H9 (cell line): ENCODE measurements at regions not wholly inside any gene's neighbourhood (a gene's known extent, or its start where the extent isn't known, plus 50 kb on each side); places are given as distances from the start of the nearest gene placed in this dataset.

Experiments
- DNase-seq: peaks from one replicate; pipeline ENCODE4 v3.0.0-alpha.2; 2017
- H2AFZ ChIP-seq: one replicate; pipeline ENCODE4 v1.6.1; 2013; ENCODE audit warnings: mild to moderate bottlenecking, low read length, control low read depth, moderate library complexity
- H2AK5ac ChIP-seq: 2 replicates; pipeline ENCODE4 v1.6.1; 2013; ENCODE audit warnings: low read length, control low read depth, mixed read lengths; ENCODE audit not compliant: insufficient read length
- H2BK120ac ChIP-seq: one replicate; pipeline ENCODE4 v1.6.1; 2013; ENCODE audit warnings: low read depth, mild to moderate bottlenecking, low read length, control low read depth, inconsistent platforms; ENCODE audit not compliant: poor library complexity, severe bottlenecking
- H2BK12ac ChIP-seq: 2 replicates; pipeline ENCODE4 v1.6.1; 2013; ENCODE audit warnings: low read length, control low read depth, mixed read lengths, low read depth; ENCODE audit not compliant: insufficient read length
- H2BK15ac ChIP-seq: 2 replicates; pipeline ENCODE4 v1.6.1; 2013; ENCODE audit warnings: low read depth, low read length, control low read depth
- H2BK20ac ChIP-seq: one replicate; pipeline ENCODE4 v1.6.1; 2013; ENCODE audit warnings: low read depth, mild to moderate bottlenecking, low read length, control low read depth, inconsistent platforms; ENCODE audit not compliant: poor library complexity, severe bottlenecking
- H2BK5ac ChIP-seq: 2 replicates; pipeline ENCODE4 v1.6.1; 2013; ENCODE audit warnings: low read length, control low read depth, mixed read lengths; ENCODE audit not compliant: insufficient read length
- H3K14ac ChIP-seq: 2 replicates; pipeline ENCODE4 v1.6.1; 2013; ENCODE audit warnings: low read length, control low read depth; ENCODE audit not compliant: insufficient read depth
- H3K18ac ChIP-seq: 2 replicates; pipeline ENCODE4 v1.6.1; 2013; ENCODE audit warnings: low read depth, mild to moderate bottlenecking, mixed read lengths, low read length, control low read depth; ENCODE audit not compliant: insufficient read length
- H3K23ac ChIP-seq: 2 replicates; pipeline ENCODE4 v1.6.1; 2013; ENCODE audit warnings: low read length, control low read depth, mixed read lengths, low read depth; ENCODE audit not compliant: insufficient read length
- H3K23me2 ChIP-seq: 2 replicates; pipeline ENCODE4 v1.6.1; 2013; ENCODE audit warnings: low read depth, mild to moderate bottlenecking, mixed read lengths, low read length, control low read depth; ENCODE audit not compliant: insufficient read length, poor library complexity, severe bottlenecking
- H3K27ac ChIP-seq: 2 replicates; pipeline ENCODE4 v1.5.1; 2013; ENCODE audit warnings: low read length, control low read depth, mixed read lengths, low read depth; ENCODE audit not compliant: insufficient read length
- H3K27me3 ChIP-seq: 2 replicates; pipeline ENCODE4 v1.6.1; 2013; ENCODE audit warnings: low read length, control low read depth, inconsistent platforms; ENCODE audit not compliant: insufficient read depth
- H3K4ac ChIP-seq: 2 replicates; pipeline ENCODE4 v1.6.1; 2013; ENCODE audit warnings: low read depth, mild to moderate bottlenecking, control low read depth, inconsistent platforms, low read length, moderate library complexity
- H3K4me1 ChIP-seq: 2 replicates; pipeline ENCODE4 v1.6.1; 2013; ENCODE audit warnings: low read length, control low read depth, inconsistent platforms; ENCODE audit not compliant: insufficient read depth
- H3K4me2 ChIP-seq: 2 replicates; pipeline ENCODE4 v1.6.1; 2013; ENCODE audit warnings: low read length, control low read depth, mixed read lengths; ENCODE audit not compliant: insufficient read length, insufficient read depth
- H3K56ac ChIP-seq: 2 replicates; pipeline ENCODE4 v1.6.1; 2013; ENCODE audit warnings: low read depth, mild to moderate bottlenecking, mixed read lengths, low read length, control low read depth; ENCODE audit not compliant: insufficient read length
- H3K79me1 ChIP-seq: 2 replicates; pipeline ENCODE4 v1.6.1; 2013; ENCODE audit warnings: low read depth, mild to moderate bottlenecking, moderate library complexity, low read length, control low read depth, inconsistent platforms; ENCODE audit not compliant: insufficient read depth, poor library complexity, severe bottlenecking
- H3K79me2 ChIP-seq: 2 replicates; pipeline ENCODE4 v1.6.1; 2013; ENCODE audit warnings: low read length, control low read depth, inconsistent platforms; ENCODE audit not compliant: insufficient read depth
- H3K9ac ChIP-seq: 2 replicates; pipeline ENCODE4 v1.6.1; 2013; ENCODE audit warnings: low read length, control low read depth, mixed read lengths; ENCODE audit not compliant: insufficient read length; ENCODE audit errors: extremely low read depth
- H3K9me3 ChIP-seq: one replicate; pipeline ENCODE4 v1.6.1; 2013; ENCODE audit warnings: low read depth, low read length, inconsistent platforms; ENCODE audit not compliant: control insufficient read depth
- H3T11ph ChIP-seq: one replicate; pipeline ENCODE4 v1.6.1; 2013; ENCODE audit warnings: mild to moderate bottlenecking, low read length, control low read depth, inconsistent platforms
- H4K20me1 ChIP-seq: one replicate; pipeline ENCODE4 v1.6.1; 2013; ENCODE audit not compliant: control insufficient read depth, insufficient read length, insufficient read depth
- H4K5ac ChIP-seq: 2 replicates; pipeline ENCODE4 v1.6.1; 2013; ENCODE audit warnings: low read depth, mild to moderate bottlenecking, mixed read lengths, low read length, control low read depth; ENCODE audit not compliant: insufficient read length
- H4K8ac ChIP-seq: replicated peaks from 2 replicates; pipeline ENCODE4 v1.6.1; 2013; ENCODE audit warnings: low read length, control low read depth, mixed read lengths, low read depth; ENCODE audit not compliant: insufficient read length
- H4K91ac ChIP-seq: 2 replicates; pipeline ENCODE4 v1.6.1; 2013; ENCODE audit warnings: low read depth, mild to moderate bottlenecking, moderate library complexity, mixed read lengths, low read length, control low read depth; ENCODE audit not compliant: insufficient read length
- H3K27ac Mint-ChIP-seq, 3 experiments: 2 replicates in 2 of 3; 3 replicates in 1 of 3; pipeline ENCODE4 v1.8.0; 2020 to 2021; ENCODE audit warnings: mixed read lengths in 3 of 3, mild to moderate bottlenecking in 1 of 3, moderate library complexity in 1 of 3
- H3K27me3 Mint-ChIP-seq: 2 replicates; pipeline ENCODE4 v1.8.0; 2021; ENCODE audit warnings: low read depth, mild to moderate bottlenecking, moderate library complexity, mixed read lengths
- H3K36me3 Mint-ChIP-seq, 3 experiments: 2 replicates in 2 of 3; 3 replicates in 1 of 3; pipeline ENCODE4 v1.8.0; 2020 to 2021; ENCODE audit warnings: low read depth in 3 of 3, mixed read lengths in 3 of 3; ENCODE audit not compliant: insufficient read depth in 1 of 3
- H3K4me1 Mint-ChIP-seq, 2 experiments: 2 replicates each; pipeline ENCODE4 v1.8.0; 2020; ENCODE audit warnings: mixed read lengths in 2 of 2
- H3K4me3 Mint-ChIP-seq, 2 experiments: 2 replicates in 1 of 2; 3 replicates in 1 of 2; pipeline ENCODE4 v1.8.0; 2020 to 2021; ENCODE audit warnings: mild to moderate bottlenecking in 2 of 2, mixed read lengths in 2 of 2, moderate library complexity in 1 of 2
- H3K9me3 Mint-ChIP-seq, 2 experiments: 2 replicates in 1 of 2; 3 replicates in 1 of 2; pipeline ENCODE4 v1.8.0; 2020; ENCODE audit warnings: mild to moderate bottlenecking in 2 of 2, mixed read lengths in 2 of 2, moderate library complexity in 1 of 2
- CTCF ChIP-seq: fragments of 200-600 bp; sonication (generic); conservative IDR thresholded peaks from 3 replicates; pipeline ENCODE4 v1.8.0; 2021; ENCODE audit warnings: antibody characterized with exemption, mild to moderate bottlenecking
- WGBS: extraction: QIAGEN DNeasy Blood & Tissue Kit; methylation state at CpG from one replicate; pipeline ENCODE4 v1.1.7; 2013; ENCODE audit warnings: missing lambda C conversion rate, low lambda C conversion rate, mixed read lengths; ENCODE audit not compliant: insufficient read length; ENCODE audit errors: extremely low coverage; 5-methylcytosine and 5-hydroxymethylcytosine counted together

GRCh38 chr12:107998863-107999262 lies 130.2 kb upstream of the WSCD2 start:
- no peak for TF ChIP-seq CTCF
- Histone ChIP-seq H2BK12ac (no peak overlapping the region), H3K23ac (no peak overlapping the region), H3K79me1 (no peaks in the 10 kb centered on the region), H3K18ac (no peak overlapping the region), H2AK5ac (no peak overlapping the region), H3K9ac (no peak overlapping the region), H4K8ac (no peak overlapping the region), H3K23me2 (no peaks in the 10 kb centered on the region), H3K27me3 (no peaks in the 10 kb centered on the region), H3K14ac (no peak overlapping the region), H4K20me1 (no peaks in the 10 kb centered on the region), H3K4ac (no peak overlapping the region), H3K4me1 (no peaks in the 10 kb centered on the region), H4K5ac (no peak overlapping the region), H3K9me3 (no peaks in the 10 kb centered on the region), H2AFZ (no peak overlapping the region), H2BK20ac (no peak overlapping the region), H3K56ac (no peak overlapping the region), H3T11ph (no peak overlapping the region), H3K4me2 (no peak overlapping the region), H3K79me2 (no peaks in the 10 kb centered on the region), H2BK15ac (no peak overlapping the region), H3K27ac (no peak overlapping the region), H4K91ac (no peak overlapping the region), H2BK5ac (no peak overlapping the region), H2BK120ac (no peak overlapping the region)
- DNase-seq: no peak
- no CpG with 5 or more reads among the region's 4 CpGs for WGBS
- no peaks in the 10 kb centered on the region for H3K9me3 Mint-ChIP-seq
- no peak overlapping the region for H3K4me3 Mint-ChIP-seq
- no peak overlapping the region for H3K27ac Mint-ChIP-seq
- peaks cover 54% of the 10 kb centered on the region for H3K27me3 Mint-ChIP-seq
- no peaks in the 10 kb centered on the region for H3K4me1 Mint-ChIP-seq
- H3K36me3 Mint-ChIP-seq: no peaks in the 10 kb centered on the region
